Psoas muscle (tissue), 7 donors: ENCODE measurements at regions not wholly inside any gene's neighbourhood (a gene's known extent, or its start where the extent isn't known, plus 50 kb on each side); places are given as distances from the start of the nearest gene placed in this dataset.

ENCODE experiments used
- ATAC-seq, 4 donors: fragments of 200-7000 bp; cut with Tn5 transposase; one replicate each; pipeline ENCODE4 v1.9.1; 2020; ENCODE audit warnings: moderate library complexity in 3 of 4, mild to moderate bottlenecking in 2 of 4
- DNase-seq, 2 donors: peaks; one replicate each; pipeline ENCODE4 v3.0.0-alpha.2; 2020
- H3K27ac ChIP-seq: fragments of 200-600 bp; one replicate; pipeline ENCODE4 v1.8.0; 2022
- H3K27me3 ChIP-seq, 3 donors: fragments of 200-600 bp in 1 of 3; one replicate each; pipeline versions ENCODE4 v1.6.1 to v1.8.0; 2013 to 2022; ENCODE audit warnings: low read length in 2 of 3, mild to moderate bottlenecking in 2 of 3, moderate library complexity in 1 of 3; ENCODE audit not compliant: insufficient read depth in 3 of 3
- H3K36me3 ChIP-seq, 2 donors: fragments of 200-600 bp in 1 of 2; one replicate each; pipeline versions ENCODE4 v1.6.1 to v1.8.0; 2013 to 2022; ENCODE audit warnings: low read depth in 1 of 2, mild to moderate bottlenecking in 1 of 2, moderate library complexity in 1 of 2; ENCODE audit not compliant: insufficient read depth in 1 of 2
- H3K4me1 ChIP-seq: fragments of 200-600 bp; one replicate; pipeline ENCODE4 v1.8.0; 2022
- H3K4me3 ChIP-seq: fragments of 200-600 bp; one replicate; pipeline ENCODE4 v1.8.0; 2022; ENCODE audit warnings: mild to moderate bottlenecking
- H3K9me3 ChIP-seq: fragments of 200-600 bp; one replicate; pipeline ENCODE4 v1.8.0; 2022
- CTCF ChIP-seq: fragments of 200-600 bp; IDR thresholded peaks from one replicate; pipeline ENCODE4 v1.8.0; 2022; ENCODE audit warnings: antibody characterized with exemption
- WGBS, 3 donors: extraction: QIAGEN DNeasy Blood & Tissue Kit; methylation state at CpG; one replicate each; pipeline versions ENCODE4 v1.1.6 to v1.1.7; 2013; 5-methylcytosine and 5-hydroxymethylcytosine counted together
- intact Hi-C, 2 donors: fragments of 100-400 bp; cut with DNase I; formaldehyde crosslinking; loops; one replicate each; pipeline versions ENCODE4 v1.11.0 to v1.14.2; 2022
- donor health status: healthy with polysubstance abuse.
- donor health status: DM: no; HTN: no; CAD: no; lungs with moderate emphysema.
- donor health status: Bipolar disorder and iron deficiency.
- donor health status: healthy.
- donor health status: DM: yes; HTN: yes; CAD: no.
- donor health status: DM: no; HTN: no; CAD: no.
- donor health status: DM: yes; HTN: yes; CAD: no.

DNA sequence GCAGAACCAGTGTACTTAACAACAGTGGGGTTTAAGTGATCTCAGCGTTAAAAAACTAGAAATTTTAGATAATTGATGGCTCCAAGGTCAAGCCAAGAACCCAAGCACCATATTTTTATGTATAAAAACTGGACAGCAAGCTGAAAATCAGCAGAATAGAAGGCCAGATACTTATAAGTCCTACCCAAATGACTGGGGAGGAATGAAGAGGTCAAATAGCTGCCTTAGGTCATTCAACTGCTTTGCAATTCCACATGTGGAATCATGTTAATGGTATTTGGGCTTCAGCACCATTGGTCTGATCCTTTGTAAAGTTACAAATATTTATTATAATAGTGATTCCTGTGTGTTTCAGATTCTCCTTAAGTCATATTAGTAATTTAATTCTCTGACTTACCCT, 108.4 kb downstream of the FAT3 start:
- 32 to 48% (median 35%) methylated on average over 1 of the region's 1 CpG for WGBS, 3 donors
- intact Hi-C loops: no loop called here
- ATAC-seq (no peak), DNase-seq (no peak)
- Histone ChIP-seq H3K4me1 (no peaks in the 10 kb centered on the region), H3K36me3 (no peaks in the 10 kb centered on the region), H3K4me3 (no peak overlapping the region), H3K27ac (no peak overlapping the region), H3K9me3 (no peaks in the 10 kb centered on the region), H3K27me3 (peaks cover 0 to 2% (median 0%) of the 10 kb centered on the region in 3 donors)
- no peak for TF ChIP-seq CTCF

GRCh38 chr11:92340839-92341238, 116.2 kb downstream of the FAT3 start:
- 92 to 94% (median 94%) methylated on average over 6 of the region's 6 CpGs for WGBS, 3 donors
- DNase-seq: no peak
- no peak for ATAC-seq
- Histone ChIP-seq H3K27me3 (no peaks in the 10 kb centered on the region), H3K9me3 (no peaks in the 10 kb centered on the region), H3K36me3 (no peaks in the 10 kb centered on the region), H3K4me3 (no peak overlapping the region), H3K27ac (no peak overlapping the region), H3K4me1 (no peaks in the 10 kb centered on the region)
- TF ChIP-seq CTCF: no peak
- intact Hi-C loops: no loop called here

DNA sequence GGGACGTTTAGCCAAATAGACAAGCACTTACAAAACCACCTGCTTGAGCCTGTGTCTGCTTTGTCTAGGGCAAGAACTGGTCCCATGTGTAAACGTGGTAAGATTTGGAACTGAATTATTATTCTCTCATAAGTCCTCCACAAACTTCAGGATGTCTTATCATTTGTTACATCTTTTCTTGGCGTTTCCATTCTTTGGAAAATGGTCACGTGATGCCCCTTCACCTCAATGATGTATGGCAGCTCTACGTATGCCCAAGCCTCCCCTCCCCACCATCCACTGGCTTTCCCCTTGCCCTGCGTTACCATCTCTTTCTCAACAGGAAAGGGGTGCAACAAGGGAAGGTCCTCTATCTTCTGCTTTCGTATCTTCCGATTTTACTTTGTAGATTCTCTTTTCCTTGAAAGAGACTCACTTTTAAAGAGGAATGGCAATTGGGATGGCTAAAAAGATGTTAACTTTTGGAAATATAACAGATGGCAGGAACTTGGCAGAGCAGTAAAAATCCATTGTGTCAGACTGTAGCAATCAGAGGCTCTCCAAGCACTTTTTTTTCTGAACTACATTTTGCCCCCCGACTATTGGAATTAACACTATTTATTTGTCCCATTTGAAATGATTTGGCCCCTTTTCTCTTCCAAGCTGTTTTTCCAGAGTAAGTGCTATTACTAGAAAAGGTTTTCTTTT, 117.6 kb downstream of the FAT3 start:
- H3K27ac ChIP-seq: no peak overlapping the region
- intact Hi-C loops: no loop called here
- no peak for ATAC-seq
- 76 to 82% (median 78%) methylated on average over 9 of the region's 9 CpGs for WGBS, 3 donors
- H3K4me1 ChIP-seq: no peaks in the 10 kb centered on the region
- H3K4me3 ChIP-seq: no peak overlapping the region
- TF ChIP-seq CTCF: no peak
- no peaks in the 10 kb centered on the region for H3K9me3 ChIP-seq
- no peaks in the 10 kb centered on the region for H3K36me3 ChIP-seq
- H3K27me3 ChIP-seq: no peaks in the 10 kb centered on the region
- no peak for DNase-seq

DNA sequence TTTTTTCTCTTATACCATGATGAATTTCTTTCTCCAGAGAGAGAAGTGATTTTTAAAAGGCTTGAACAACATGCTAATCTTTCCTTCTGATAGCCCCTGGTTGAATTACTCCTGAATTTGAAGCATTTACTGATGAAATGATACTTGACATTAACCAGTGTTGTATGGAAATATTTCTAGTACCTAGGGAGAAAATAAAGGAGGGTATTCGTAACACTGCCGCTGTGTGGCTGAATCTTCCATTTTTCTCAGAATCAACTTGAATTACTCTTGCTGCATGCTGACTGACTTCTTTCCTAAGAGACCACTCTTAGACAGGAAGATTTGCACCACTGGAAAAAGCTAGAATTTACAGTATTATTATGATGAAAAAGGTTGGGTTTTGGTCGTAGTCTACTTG, 118.3 kb downstream of the FAT3 start:
- Histone ChIP-seq H3K27me3 (no peaks in the 10 kb centered on the region), H3K4me1 (no peaks in the 10 kb centered on the region), H3K4me3 (no peak overlapping the region), H3K36me3 (no peaks in the 10 kb centered on the region), H3K9me3 (no peaks in the 10 kb centered on the region), H3K27ac (no peak overlapping the region)
- no peak for TF ChIP-seq CTCF
- intact Hi-C loops: no loop called here
- DNase-seq (no peak), ATAC-seq (no peak)
- 55 to 65% (median 60%) methylated on average over 3 of the region's 3 CpGs for WGBS, 3 donors

DNA sequence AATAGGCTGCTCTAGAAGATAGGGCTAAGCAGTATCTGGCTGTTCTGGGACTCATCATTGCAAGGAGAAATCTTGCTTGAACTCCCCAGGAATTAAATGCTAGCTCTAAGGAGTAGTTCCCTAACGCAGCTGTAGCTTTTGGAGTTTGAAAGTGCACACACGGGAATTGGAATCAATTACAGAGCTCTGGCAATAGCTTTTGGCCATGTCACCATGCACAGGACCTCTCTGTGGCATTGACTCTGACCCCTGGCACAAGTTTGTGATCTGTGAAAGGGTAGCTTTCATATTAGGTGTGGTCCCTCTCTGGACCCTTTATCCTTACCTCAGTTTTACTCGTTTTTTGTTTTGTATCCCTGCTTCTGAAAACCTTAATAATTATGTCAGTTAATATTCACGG, 121.6 kb downstream of the FAT3 start:
- no peak for ATAC-seq
- TF ChIP-seq CTCF: no peak
- WGBS, 3 donors: 48 to 59% (median 51%) methylated on average over 4 of the region's 4 CpGs
- Histone ChIP-seq H3K36me3 (no peaks in the 10 kb centered on the region), H3K4me1 (no peaks in the 10 kb centered on the region), H3K27me3 (no peaks in the 10 kb centered on the region), H3K9me3 (no peaks in the 10 kb centered on the region), H3K27ac (no peak overlapping the region), H3K4me3 (no peak overlapping the region)
- intact Hi-C loops: no loop called here
- no peak for DNase-seq
